ENCODE measurements at regions not wholly inside any gene's neighbourhood (a gene's known extent, or its start where the extent isn't known, plus 50 kb on each side); places are given as distances from the start of the nearest gene placed in this dataset.

GRCh38 chrX:39150220-39150619 lies 349.0 kb downstream of the MID1IP1 start:
- TF ChIP-seq POLR2A (IDR thresholded peaks at IDR 0.05) (no peak), CTCF (IDR thresholded peaks at IDR 0.05) (no peak)

Data from body of pancreas (tissue), 4 donors.